GM12878 (cell line): ENCODE measurements at regions not wholly inside any gene's neighbourhood (a gene's known extent, or its start where the extent isn't known, plus 50 kb on each side); places are given as distances from the start of the nearest gene placed in this dataset.

Experiments used
- CUX1 ChIP-seq: IDR thresholded peaks from 2 replicates; pipeline ENCODE4 v1.6.1; 2012; ENCODE audit warnings: improper control_type of control experiment, low read depth, low read length; ENCODE audit not compliant: insufficient replicate concordance
- E4F1 ChIP-seq: fragments of 450-650 bp; IDR thresholded peaks from 2 replicates; pipeline ENCODE4 v1.6.1; 2018; ENCODE audit warnings: borderline replicate concordance, mild to moderate bottlenecking; ENCODE audit not compliant: partially characterized antibody
- IKZF2 ChIP-seq, 2 experiments: fragments of 450-650 bp; IDR thresholded peaks; 2 replicates each; pipeline ENCODE4 v1.6.1; 2017; ENCODE audit warnings: mild to moderate bottlenecking in 2 of 2, moderate library complexity in 2 of 2
- PML ChIP-seq: IDR thresholded peaks from 2 replicates; pipeline ENCODE4 v1.6.1; 2012; ENCODE audit warnings: low read length, inconsistent platforms
- RB1 ChIP-seq: fragments of 450-650 bp; formaldehyde crosslinking; IDR thresholded peaks from 2 replicates; pipeline ENCODE4 v1.6.1; 2017; ENCODE audit warnings: mild to moderate bottlenecking, borderline replicate concordance
- REST ChIP-seq: IDR thresholded peaks from 2 replicates; pipeline ENCODE4 v1.6.1; 2012; ENCODE audit warnings: mild to moderate bottlenecking, low read depth, low read length
- TARDBP ChIP-seq: IDR thresholded peaks from 2 replicates; pipeline ENCODE4 v1.6.1; 2016; ENCODE audit warnings: borderline replicate concordance
- ZBED1 ChIP-seq: IDR thresholded peaks from 2 replicates; pipeline ENCODE4 v1.6.1; 2016; ENCODE audit warnings: borderline replicate concordance

DNA sequence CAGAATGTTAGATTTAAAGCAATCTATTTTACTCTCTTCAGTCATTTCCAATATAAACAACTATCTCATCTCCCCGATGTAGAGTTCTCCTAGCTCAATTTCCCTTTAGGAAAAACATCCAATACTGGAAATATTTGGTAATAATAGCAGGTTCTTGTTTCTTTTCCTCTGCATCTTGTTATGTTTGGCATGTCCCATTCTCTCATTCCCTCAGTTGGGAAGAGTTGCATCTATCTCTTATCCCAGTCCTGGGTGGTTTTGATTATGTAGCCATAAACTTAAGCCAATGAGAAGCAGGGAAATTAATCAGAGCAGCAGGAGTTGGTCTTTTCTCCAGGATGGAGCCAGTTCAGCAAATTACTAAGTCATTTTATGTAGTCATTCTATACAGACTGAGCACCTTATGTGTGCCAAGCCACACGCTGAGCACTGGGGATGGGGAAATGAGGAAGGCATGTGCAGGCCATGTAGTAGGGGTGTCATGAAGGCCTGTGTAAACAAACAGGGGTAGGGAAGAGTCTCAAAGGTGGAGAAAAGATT, 418.2 kb upstream of the NFIA start (continued):
- TF ChIP-seq CUX1 (no peak), IKZF2 (IDR thresholded peaks at IDR 0.05) (no peak), E4F1 (no peak), TARDBP (no peak), PML (no peak), REST (no peak), ZBED1 (no peak), RB1 (no peak)
- TF ChIP-seq, all 136 proteins: peak for 0
